Peyer's patch (tissue), 4 donors: ENCODE measurements at regions not wholly inside any gene's neighbourhood (a gene's known extent, or its start where the extent isn't known, plus 50 kb on each side); places are given as distances from the start of the nearest gene placed in this dataset.

ENCODE experiments used
- POLR2A ChIP-seq, 2 donors: fragments of 450-650 bp; IDR thresholded peaks; one replicate each; pipeline ENCODE4 v1.5.1; 2017; ENCODE audit warnings: antibody characterized with exemption in 2 of 2, mild to moderate bottlenecking in 2 of 2, moderate library complexity in 2 of 2
- TF ChIP-seq, protein P1 (sequence below), 6 experiments: fragments of 450-650 bp in 4 of 6; fragments of 200-600 bp in 2 of 6; sonication (generic) in 1 of 6; IDR thresholded peaks; one replicate each; pipeline ENCODE4 v1.5.1; 2017 to 2019; ENCODE audit warnings: antibody characterized with exemption in 6 of 6, mild to moderate bottlenecking in 3 of 6, moderate library complexity in 1 of 6

- TF ChIP-seq, protein P1, sequence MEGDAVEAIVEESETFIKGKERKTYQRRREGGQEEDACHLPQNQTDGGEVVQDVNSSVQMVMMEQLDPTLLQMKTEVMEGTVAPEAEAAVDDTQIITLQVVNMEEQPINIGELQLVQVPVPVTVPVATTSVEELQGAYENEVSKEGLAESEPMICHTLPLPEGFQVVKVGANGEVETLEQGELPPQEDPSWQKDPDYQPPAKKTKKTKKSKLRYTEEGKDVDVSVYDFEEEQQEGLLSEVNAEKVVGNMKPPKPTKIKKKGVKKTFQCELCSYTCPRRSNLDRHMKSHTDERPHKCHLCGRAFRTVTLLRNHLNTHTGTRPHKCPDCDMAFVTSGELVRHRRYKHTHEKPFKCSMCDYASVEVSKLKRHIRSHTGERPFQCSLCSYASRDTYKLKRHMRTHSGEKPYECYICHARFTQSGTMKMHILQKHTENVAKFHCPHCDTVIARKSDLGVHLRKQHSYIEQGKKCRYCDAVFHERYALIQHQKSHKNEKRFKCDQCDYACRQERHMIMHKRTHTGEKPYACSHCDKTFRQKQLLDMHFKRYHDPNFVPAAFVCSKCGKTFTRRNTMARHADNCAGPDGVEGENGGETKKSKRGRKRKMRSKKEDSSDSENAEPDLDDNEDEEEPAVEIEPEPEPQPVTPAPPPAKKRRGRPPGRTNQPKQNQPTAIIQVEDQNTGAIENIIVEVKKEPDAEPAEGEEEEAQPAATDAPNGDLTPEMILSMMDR (IDR thresholded peaks at IDR 0.05), result no peak
- TF ChIP-seq POLR2A (IDR thresholded peaks at IDR 0.05), result no peak
Observed at GRCh38 chr9:78971540-78971939, 600.2 kb upstream of the TLE4 start.
